GM06990 (cell line): ENCODE measurements at regions not wholly inside any gene's neighbourhood (a gene's known extent, or its start where the extent isn't known, plus 50 kb on each side); places are given as distances from the start of the nearest gene placed in this dataset.

Experiments used
- DNase-seq: peaks from one replicate; pipeline ENCODE4 v3.0.0-alpha.2; 2011; ENCODE audit not compliant: insufficient read length; ENCODE audit errors: extremely low read depth
- H3K27me3 ChIP-seq: replicated peaks from 2 replicates; pipeline ENCODE4 v1.6.0; 2011; ENCODE audit warnings: low read length; ENCODE audit not compliant: control insufficient read depth, insufficient read depth
- H3K36me3 ChIP-seq: 2 replicates; pipeline ENCODE4 v1.5.1; 2011; ENCODE audit warnings: low read length; ENCODE audit not compliant: control insufficient read depth, insufficient read depth
- H3K4me3 ChIP-seq: replicated peaks from 2 replicates; pipeline ENCODE4 v1.5.1; 2011; ENCODE audit warnings: low read depth, mild to moderate bottlenecking, control low read depth, low read length
- CTCF ChIP-seq: IDR thresholded peaks from 2 replicates; pipeline ENCODE4 v1.5.1; 2011; ENCODE audit warnings: low read length, control low read depth, mild to moderate bottlenecking, inconsistent platforms; ENCODE audit not compliant: insufficient read depth, poor library complexity, severe bottlenecking

GRCh38 chr4:185899833-185900232, 87.8 kb upstream of the SORBS2 start:
- H3K4me3 ChIP-seq: no peak overlapping the region
- DNase-seq: no peak
- TF ChIP-seq CTCF: no peak

GRCh38 chr4:185902654-185903053, 90.7 kb upstream of the SORBS2 start:
- no peaks in the 10 kb centered on the region for H3K36me3 ChIP-seq
- no peak overlapping the region for H3K4me3 ChIP-seq
- no peak for TF ChIP-seq CTCF
- no peak for DNase-seq
- no peaks in the 10 kb centered on the region for H3K27me3 ChIP-seq

More at GRCh38 chr4:185899833-185900232, 87.8 kb upstream of the SORBS2 start:
- no peaks in the 10 kb centered on the region for H3K36me3 ChIP-seq
- H3K27me3 ChIP-seq: no peaks in the 10 kb centered on the region

- TF ChIP-seq CTCF: no peak
- DNase-seq: no peak
- no peaks in the 10 kb centered on the region for H3K27me3 ChIP-seq
- H3K4me3 ChIP-seq: no peak overlapping the region
- no peaks in the 10 kb centered on the region for H3K36me3 ChIP-seq
These were observed 91.2 kb upstream of the SORBS2 start for GRCh38 chr4:185903205-185903604.

- Histone ChIP-seq H3K36me3 (no peaks in the 10 kb centered on the region), H3K27me3 (no peaks in the 10 kb centered on the region), H3K4me3 (no peak overlapping the region)
- no peak for DNase-seq
- TF ChIP-seq CTCF: no peak
These were observed 92.4 kb upstream of the SORBS2 start for GRCh38 chr4:185904381-185904780.

GRCh38 chr4:185909972-185910371, 98.0 kb upstream of the SORBS2 start:
- TF ChIP-seq CTCF: no peak
- no peak overlapping the region for H3K4me3 ChIP-seq
- H3K36me3 ChIP-seq: no peaks in the 10 kb centered on the region
- H3K27me3 ChIP-seq: no peaks in the 10 kb centered on the region
- no peak for DNase-seq

GRCh38 chr4:185911556-185912064, 99.6 kb upstream of the SORBS2 start:
- no peak for DNase-seq
- Histone ChIP-seq H3K4me3 (no peak overlapping the region), H3K36me3 (no peaks in the 10 kb centered on the region), H3K27me3 (no peaks in the 10 kb centered on the region)
- TF ChIP-seq CTCF: no peak
